SK-N-SH (cell line): ENCODE measurements at regions not wholly inside any gene's neighbourhood (a gene's known extent, or its start where the extent isn't known, plus 50 kb on each side); places are given as distances from the start of the nearest gene placed in this dataset.

Experiments
- CTCF ChIA-PET: fragments of 300-600, 350-600 bp; formaldehyde crosslinking; extraction: SDS; loops from one replicate; lab custom pipeline; 2021; lab: Yijun Ruan, JAX
- POLR2A ChIA-PET: fragments of 350-600 bp; sonication (Branson Sonifier 250); formaldehyde crosslinking; extraction: SDS; loops from one replicate; lab custom pipeline; 2020; ENCODE audit warnings: antibody characterized with exemption, inconsistent platforms; lab: Yijun Ruan, JAX
- DNase-seq: peaks from one replicate; pipeline ENCODE4 v3.0.0; 2012
- H2AFZ ChIP-seq: fragments of 200-600 bp; sonication (generic); 2 replicates; pipeline ENCODE4 v1.8.1; 2016; ENCODE audit warnings: antibody characterized with exemption, mild to moderate bottlenecking, low read depth
- H3F3A ChIP-seq: fragments of 200-600 bp; sonication (generic); replicated peaks from 2 replicates; pipeline ENCODE3; 2016; ENCODE audit warnings: antibody characterized with exemption, mild to moderate bottlenecking; ENCODE audit not compliant: insufficient read depth
- H3K27ac ChIP-seq, 2 experiments: fragments of 200-500 bp in 1 of 2; fragments of 200-600 bp in 1 of 2; sonication (Bioruptor generic) in 1 of 2; sonication (generic), shearing (Covaris generic) in 1 of 2; 2 replicates each; pipeline versions ENCODE4 v1.5.1 to v1.6.1; 2014 to 2016; ENCODE audit warnings: low read depth in 2 of 2, inconsistent platforms in 1 of 2, low read length in 1 of 2, mild to moderate bottlenecking in 1 of 2, mixed read lengths in 1 of 2
- H3K27me3 ChIP-seq: fragments of 200-600 bp; sonication (generic), shearing (Covaris generic); 2 replicates; pipeline ENCODE4 v1.6.1; 2016; ENCODE audit warnings: mixed run types; ENCODE audit not compliant: insufficient read depth
- H3K36me3 ChIP-seq, 2 experiments: fragments of 200-500 bp in 1 of 2; fragments of 200-600 bp in 1 of 2; sonication (Bioruptor generic) in 1 of 2; sonication (generic) in 1 of 2; replicated peaks in 1 of 2; 2 replicates each; pipeline versions ENCODE3 to v1.5.1; 2014 to 2016; ENCODE audit warnings: low read length in 1 of 2, mild to moderate bottlenecking in 1 of 2; ENCODE audit not compliant: insufficient read depth in 2 of 2, control insufficient read depth in 1 of 2
- H3K4me1 ChIP-seq, 2 experiments: fragments of 200-500 bp in 1 of 2; fragments of 200-600 bp in 1 of 2; sonication (Bioruptor generic) in 1 of 2; sonication (generic), shearing (Covaris generic) in 1 of 2; 2 replicates each; pipeline versions ENCODE4 v1.5.1 to v1.6.1; 2014 to 2016; ENCODE audit warnings: low read depth in 1 of 2, low read length in 1 of 2, mixed run types in 1 of 2; ENCODE audit not compliant: insufficient read depth in 2 of 2, control insufficient read depth in 1 of 2
- H3K4me2 ChIP-seq: fragments of 200-600 bp; sonication (generic), shearing (Covaris generic); 2 replicates; pipeline ENCODE4 v1.6.1; 2017; ENCODE audit warnings: mixed run types
- H3K4me3 ChIP-seq, 2 experiments: fragments of 200-500 bp in 1 of 2; fragments of 200-600 bp in 1 of 2; sonication (Bioruptor generic) in 1 of 2; sonication (generic), shearing (Covaris generic) in 1 of 2; 2 replicates each; pipeline versions ENCODE4 v1.5.1 to v1.8.1; 2014 to 2016; ENCODE audit warnings: low read depth in 2 of 2, inconsistent platforms in 1 of 2, low read length in 1 of 2, mild to moderate bottlenecking in 1 of 2, mixed read lengths in 1 of 2, moderate library complexity in 1 of 2
- H3K79me2 ChIP-seq: fragments of 200-600 bp; sonication (generic); 2 replicates; pipeline ENCODE4 v1.8.1; 2017; ENCODE audit warnings: mild to moderate bottlenecking; ENCODE audit not compliant: insufficient read depth
- H3K9ac ChIP-seq: fragments of 200-600 bp; sonication (generic); 2 replicates; pipeline ENCODE4 v1.6.1; 2017; ENCODE audit warnings: mixed run types
- H3K9me2 ChIP-seq: fragments of 200-600 bp; sonication (generic); 2 replicates; pipeline ENCODE4 v1.6.1; 2017; ENCODE audit warnings: mixed run types
- H3K9me3 ChIP-seq: fragments of 200-600 bp; sonication (generic); 2 replicates; pipeline ENCODE4 v1.6.1; 2017; ENCODE audit warnings: mixed run types, mild to moderate bottlenecking, moderate library complexity
- H4K20me1 ChIP-seq: fragments of 200-600 bp; sonication (generic); 2 replicates; pipeline ENCODE4 v1.6.1; 2017; ENCODE audit warnings: mild to moderate bottlenecking, mixed run types; ENCODE audit not compliant: insufficient read depth
- ELF1 ChIP-seq: IDR thresholded peaks from 2 replicates; pipeline ENCODE4 v1.4.0; 2012
- EP300 ChIP-seq, 2 experiments: IDR thresholded peaks; 2 replicates each; pipeline versions ENCODE4 v1.4.0 to v1.6.1; 2012; ENCODE audit warnings: borderline replicate concordance in 1 of 2, low read depth in 1 of 2, low read length in 1 of 2
- GABPA ChIP-seq: IDR thresholded peaks from 2 replicates; pipeline ENCODE4 v1.4.0; 2012; ENCODE audit warnings: low read depth, mild to moderate bottlenecking
- JUND ChIP-seq: IDR thresholded peaks from 2 replicates; pipeline ENCODE4 v1.4.0; 2012
- MXI1 ChIP-seq: IDR thresholded peaks from 2 replicates; pipeline ENCODE4 v1.6.1; 2012; ENCODE audit warnings: mild to moderate bottlenecking, low read depth, low read length, improper control_type of control experiment
- PBX3 ChIP-seq: IDR thresholded peaks from 2 replicates; pipeline ENCODE4; 2012
- POLR2AphosphoS5 ChIP-seq: IDR thresholded peaks from 2 replicates; pipeline ENCODE4 v1.6.1; 2012; ENCODE audit warnings: low read depth, low read length
- REST ChIP-seq: IDR thresholded peaks from 2 replicates; pipeline ENCODE4 v1.6.1; 2012; ENCODE audit warnings: mild to moderate bottlenecking, low read depth, low read length, moderate library complexity
- TEAD4 ChIP-seq: IDR thresholded peaks from 2 replicates; pipeline ENCODE4 v1.4.0; 2012; ENCODE audit warnings: mild to moderate bottlenecking, borderline replicate concordance; ENCODE audit not compliant: insufficient read depth
- USF2 ChIP-seq: fragments of 150-350 bp; IDR thresholded peaks from 2 replicates; pipeline ENCODE4 v1.6.1; 2017; ENCODE audit warnings: antibody characterized with exemption, low read length, low read depth, borderline replicate concordance
- YY1 ChIP-seq: IDR thresholded peaks from 2 replicates; pipeline ENCODE4 v1.4.0; 2012; ENCODE audit warnings: low read depth, mild to moderate bottlenecking
- ZBTB33 ChIP-seq: IDR thresholded peaks from 2 replicates; pipeline ENCODE4 v1.4.0; 2012; ENCODE audit warnings: low read depth, borderline replicate concordance
- WGBS: methylation state at CpG from one replicate; pipeline ENCODE4 v1.1.6; 2017; ENCODE audit warnings: low lambda C conversion rate; 5-methylcytosine and 5-hydroxymethylcytosine counted together

GRCh38 chrX:125382148-125382628, 62.5 kb downstream of the TEX13C start:
- ChIA-PET CTCF (no interaction called here), POLR2A (no interaction called here)
- H3K36me3 ChIP-seq: no peaks in the 10 kb centered on the region
- H3K79me2 ChIP-seq: no peaks in the 10 kb centered on the region
- no peaks in the 10 kb centered on the region for H3F3A ChIP-seq
- H3K9me3 ChIP-seq: no peaks in the 10 kb centered on the region
- no peak overlapping the region for H3K27ac ChIP-seq
- no peak for DNase-seq
- no peak overlapping the region for H3K4me3 ChIP-seq
- H4K20me1 ChIP-seq: no peaks in the 10 kb centered on the region
- 4% methylated on average over 4 of the region's 4 CpGs for WGBS
- TF ChIP-seq REST (no peak), MXI1 (no peak), JUND (no peak), GABPA (no peak), YY1 (no peak), ELF1 (no peak), USF2 (no peak), ZBTB33 (no peak), POLR2AphosphoS5 (no peak), TEAD4 (no peak)
- no peak overlapping the region for H3K4me2 ChIP-seq
- H3K9me2 ChIP-seq: no peaks in the 10 kb centered on the region
- H3K4me1 ChIP-seq: no peaks in the 10 kb centered on the region
- no peak overlapping the region for H2AFZ ChIP-seq
- no peaks in the 10 kb centered on the region for H3K27me3 ChIP-seq
- H3K9ac ChIP-seq: no peak overlapping the region

- H3K9ac ChIP-seq: no peak overlapping the region
- no peak overlapping the region for H3K4me3 ChIP-seq
- H3K9me2 ChIP-seq: no peaks in the 10 kb centered on the region
- H3F3A ChIP-seq: no peaks in the 10 kb centered on the region
- no peak overlapping the region for H3K27ac ChIP-seq
- POLR2A ChIA-PET: no interaction called here
- WGBS: 14% methylated on average over 3 of the region's 3 CpGs
- no peaks in the 10 kb centered on the region for H3K9me3 ChIP-seq
- no peak overlapping the region for H3K4me2 ChIP-seq
- H3K27me3 ChIP-seq: no peaks in the 10 kb centered on the region
- no peak overlapping the region for H2AFZ ChIP-seq
- no peak for TF ChIP-seq ZBTB33
- TF ChIP-seq EP300 (IDR thresholded peaks at IDR 0.05; ENCODE audit: borderline replicate concordance in 1 of 2, low read depth in 1 of 2, low read length in 1 of 2): no peak
- TF ChIP-seq ELF1: no peak
- TF ChIP-seq PBX3: no peak
- CTCF ChIA-PET: no interaction called here
- no peaks in the 10 kb centered on the region for H3K36me3 ChIP-seq
- no peaks in the 10 kb centered on the region for H4K20me1 ChIP-seq
- no peak for DNase-seq
- H3K4me1 ChIP-seq: no peaks in the 10 kb centered on the region
- no peaks in the 10 kb centered on the region for H3K79me2 ChIP-seq
Measured at GRCh38 chrX:125382889-125383288, 63.2 kb downstream of the TEX13C start.
